Keratinocyte (primary cell): ENCODE measurements at regions not wholly inside any gene's neighbourhood (a gene's known extent, or its start where the extent isn't known, plus 50 kb on each side); places are given as distances from the start of the nearest gene placed in this dataset.

ENCODE experiments used
- DNase-seq: peaks from one replicate; pipeline ENCODE4 v3.0.0-alpha.2; 2011; ENCODE audit warnings: low read depth, missing footprints, low spot score
- FAIRE-seq: peaks from 2 replicates; lab custom pipeline; 2011; peaks lifted over from hg19 to GRCh38; lab: Jason Lieb, UNC
- H2AFZ ChIP-seq: 2 replicates; pipeline ENCODE4 v1.6.0; 2012; ENCODE audit warnings: low read length, control low read depth, inconsistent platforms; ENCODE audit not compliant: control insufficient read depth
- H3K27ac ChIP-seq: 2 replicates; pipeline ENCODE4 v1.5.1; 2011; ENCODE audit warnings: low read length; ENCODE audit not compliant: control insufficient read depth, insufficient read depth
- H3K27me3 ChIP-seq: 3 replicates; pipeline ENCODE4 v1.6.0; 2011; ENCODE audit warnings: low read length; ENCODE audit not compliant: control insufficient read depth, insufficient read depth; ENCODE audit errors: extremely low read depth
- H3K36me3 ChIP-seq, 2 experiments: 2 replicates in 1 of 2; 3 replicates in 1 of 2; pipeline ENCODE4 v1.5.1; 2011; ENCODE audit warnings: low read length in 2 of 2, mild to moderate bottlenecking in 1 of 2; ENCODE audit not compliant: control insufficient read depth in 2 of 2, insufficient read depth in 2 of 2; ENCODE audit errors: extremely low read depth in 1 of 2
- H3K4me1 ChIP-seq: 3 replicates; pipeline ENCODE4 v1.5.1; 2011; ENCODE audit warnings: low read length; ENCODE audit not compliant: control insufficient read depth, insufficient read depth; ENCODE audit errors: extremely low read depth
- H3K4me2 ChIP-seq: 3 replicates; pipeline ENCODE4 v1.6.0; 2011; ENCODE audit warnings: low read depth, low read length; ENCODE audit not compliant: control insufficient read depth, insufficient read depth; ENCODE audit errors: extremely low read depth
- H3K4me3 ChIP-seq, 3 experiments: fragments of 200-600 bp in 1 of 3; sonication (generic) in 1 of 3; 2 replicates in 2 of 3; 3 replicates in 1 of 3; pipeline ENCODE4 v1.5.1; 2011 to 2016; ENCODE audit warnings: low read length in 3 of 3, mild to moderate bottlenecking in 3 of 3, control low read depth in 2 of 3, inconsistent platforms in 1 of 3, low read depth in 1 of 3, mixed read lengths in 1 of 3, mixed run types in 1 of 3, moderate library complexity in 1 of 3; ENCODE audit not compliant: control insufficient read depth in 2 of 3, insufficient read depth in 2 of 3; ENCODE audit errors: extremely low read depth in 1 of 3
- H3K79me2 ChIP-seq: 2 replicates; pipeline ENCODE4 v1.6.0; 2012; ENCODE audit warnings: low read length; ENCODE audit not compliant: control insufficient read depth, insufficient read depth
- H3K9ac ChIP-seq: 3 replicates; pipeline ENCODE4 v1.6.0; 2011; ENCODE audit warnings: low read length; ENCODE audit not compliant: control insufficient read depth, insufficient read depth; ENCODE audit errors: extremely low read depth
- H3K9me1 ChIP-seq: 3 replicates; pipeline ENCODE4 v1.6.0; 2011; ENCODE audit warnings: low read length; ENCODE audit not compliant: control insufficient read depth, insufficient read depth; ENCODE audit errors: extremely low read depth
- H3K9me3 ChIP-seq: 2 replicates; pipeline ENCODE4 v1.5.1; 2012; ENCODE audit warnings: low read depth, low read length; ENCODE audit not compliant: control insufficient read depth
- H4K20me1 ChIP-seq: 3 replicates; pipeline ENCODE4 v1.6.0; 2011; ENCODE audit warnings: low read length; ENCODE audit not compliant: control insufficient read depth, insufficient read depth; ENCODE audit errors: extremely low read depth
- CTCF ChIP-seq, 3 experiments: IDR thresholded peaks in 1 of 3; conservative IDR thresholded peaks in 1 of 3; optimal IDR thresholded peaks in 1 of 3; 2 replicates in 2 of 3; 3 replicates in 1 of 3; pipeline versions ENCODE3 to v1.5.1; 2011; ENCODE audit warnings: low read length in 3 of 3, mild to moderate bottlenecking in 3 of 3, moderate library complexity in 2 of 3, control low read depth in 1 of 3, inconsistent platforms in 1 of 3; ENCODE audit not compliant: insufficient read depth in 2 of 3; ENCODE audit errors: extremely low read depth in 1 of 3
- EZH2 ChIP-seq: IDR thresholded peaks from one replicate; pipeline ENCODE4 v1.6.1; 2012; ENCODE audit warnings: inconsistent platforms, mild to moderate bottlenecking, low read length, moderate library complexity
- dilution Hi-C: fragments of 300-500 bp; cut with MboI; formaldehyde crosslinking; loops from one replicate; pipeline ENCODE4 v1.7.0; 2020; ENCODE audit warnings: low sequenced_read_pairs; ENCODE audit not compliant: extremely low pct_ligation_motif_present

DNA sequence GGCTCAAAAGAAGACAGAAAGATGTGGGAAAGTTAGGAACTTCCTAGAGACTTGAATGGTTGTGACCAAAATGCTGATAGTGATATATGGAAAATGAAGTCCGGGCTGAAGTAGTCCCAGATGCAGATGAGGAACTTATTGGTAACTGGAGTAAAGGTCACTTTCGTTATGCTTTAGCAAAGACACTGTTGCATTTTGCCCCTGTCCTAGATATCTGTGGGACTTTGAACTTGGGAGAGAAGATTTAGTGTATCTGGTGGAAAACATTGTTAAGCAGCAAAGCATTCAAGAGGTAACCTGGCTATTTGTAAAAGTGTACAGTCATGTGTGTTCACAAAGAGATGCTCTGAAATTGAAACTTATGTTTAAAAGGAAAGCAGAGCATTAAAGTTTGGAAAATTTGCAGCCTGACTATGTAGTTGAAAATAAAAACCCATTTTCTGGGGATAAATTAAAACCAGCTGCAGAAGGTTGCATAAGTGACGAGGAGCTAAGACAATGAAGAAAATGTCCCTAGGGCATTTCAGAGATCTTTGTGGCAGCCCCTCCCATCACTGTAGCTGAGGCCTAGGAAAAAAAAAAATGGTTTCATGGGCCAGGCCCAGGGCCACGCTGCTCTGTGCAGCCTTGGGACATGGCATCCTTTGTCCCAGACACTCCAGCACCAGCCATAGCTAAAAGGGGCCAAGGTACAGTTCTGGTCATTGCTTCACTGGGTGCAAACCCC lies 1692.2 kb downstream of the HACE1 start:
- no peak overlapping the region for H3K27ac ChIP-seq
- no peaks in the 10 kb centered on the region for H4K20me1 ChIP-seq
- TF ChIP-seq CTCF (optimal IDR thresholded peaks at IDR 0.05 in 1 of 3, IDR thresholded peaks at IDR 0.05 in 1 of 3, conservative IDR thresholded peaks at IDR 0.05 in 1 of 3; ENCODE audit: extremely low read depth in 1 of 3, insufficient read depth in 2 of 3, low read length in 3 of 3) (no peak), EZH2 (no peak)
- FAIRE-seq (no peak), DNase-seq (no peak)
- no peaks in the 10 kb centered on the region for H3K27me3 ChIP-seq
- no peak overlapping the region for H2AFZ ChIP-seq
- no peak overlapping the region for H3K4me3 ChIP-seq
- H3K9ac ChIP-seq = no peak overlapping the region
- no peaks in the 10 kb centered on the region for H3K36me3 ChIP-seq
- H3K4me2 ChIP-seq = no peak overlapping the region
- H3K4me1 ChIP-seq = no peaks in the 10 kb centered on the region
- no peaks in the 10 kb centered on the region for H3K9me1 ChIP-seq
- dilution Hi-C loops = no loop called here
- no peaks in the 10 kb centered on the region for H3K79me2 ChIP-seq
- H3K9me3 ChIP-seq = no peaks in the 10 kb centered on the region

- dilution Hi-C loops = no loop called here
- no peaks in the 10 kb centered on the region for H3K79me2 ChIP-seq
- H3K9me3 ChIP-seq = no peaks in the 10 kb centered on the region
- H3K4me2 ChIP-seq = no peak overlapping the region
- H3K27ac ChIP-seq = no peak overlapping the region
- no peaks in the 10 kb centered on the region for H3K9me1 ChIP-seq
- no peaks in the 10 kb centered on the region for H4K20me1 ChIP-seq
- FAIRE-seq = no peak
- no peaks in the 10 kb centered on the region for H3K4me1 ChIP-seq
- H3K4me3 ChIP-seq = no peak overlapping the region
- H3K36me3 ChIP-seq = no peaks in the 10 kb centered on the region
- no peak for DNase-seq
- TF ChIP-seq CTCF (optimal IDR thresholded peaks at IDR 0.05 in 1 of 3, IDR thresholded peaks at IDR 0.05 in 1 of 3, conservative IDR thresholded peaks at IDR 0.05 in 1 of 3; ENCODE audit: extremely low read depth in 1 of 3, insufficient read depth in 2 of 3, low read length in 3 of 3) (no peak), EZH2 (no peak)
- H2AFZ ChIP-seq = no peak overlapping the region
- H3K9ac ChIP-seq = no peak overlapping the region
- no peaks in the 10 kb centered on the region for H3K27me3 ChIP-seq
These were observed 1704.7 kb downstream of the HACE1 start for GRCh38 chr6:103154779-103155572.
